Astrocyte (in vitro differentiated cells and primary cell): ENCODE measurements at regions not wholly inside any gene's neighbourhood (a gene's known extent, or its start where the extent isn't known, plus 50 kb on each side); places are given as distances from the start of the nearest gene placed in this dataset.

Source experiments
- CTCF ChIP-seq: IDR thresholded peaks from 2 replicates; pipeline ENCODE4 v1.5.1; 2011; ENCODE audit warnings: low read depth, mild to moderate bottlenecking, inconsistent platforms, low read length, moderate library complexity; ENCODE audit not compliant: insufficient read depth
- EZH2 ChIP-seq: IDR thresholded peaks from 2 replicates; pipeline ENCODE4 v1.6.1; 2012; ENCODE audit warnings: mild to moderate bottlenecking, low read length, inconsistent platforms; ENCODE audit not compliant: insufficient read depth

GRCh38 chr18:51955136-51955535 lies 384.9 kb upstream of the DCC start:
- TF ChIP-seq CTCF (no peak), EZH2 (no peak)
